Glutamatergic neuron (in vitro differentiated cells): ENCODE measurements at regions not wholly inside any gene's neighbourhood (a gene's known extent, or its start where the extent isn't known, plus 50 kb on each side); places are given as distances from the start of the nearest gene placed in this dataset.
A peak's percentile ranks its signal among the peaks of the same experiment; 100 is the strongest.

ENCODE experiments used
- DNase-seq: peaks from one replicate; pipeline ENCODE4 v3.0.0; 2022
- H3K27ac Mint-ChIP-seq: one replicate; pipeline ENCODE4 v1.8.0; 2020; ENCODE audit warnings: mild to moderate bottlenecking, mixed read lengths, inconsistent platforms; ENCODE audit not compliant: unreplicated experiment
- H3K27me3 Mint-ChIP-seq: one replicate; pipeline ENCODE4 v1.8.0; 2020; ENCODE audit warnings: mild to moderate bottlenecking, moderate library complexity, mixed read lengths, inconsistent platforms; ENCODE audit not compliant: unreplicated experiment
- H3K36me3 Mint-ChIP-seq: one replicate; pipeline ENCODE4 v1.8.0; 2020; ENCODE audit warnings: mild to moderate bottlenecking, mixed read lengths, inconsistent platforms; ENCODE audit not compliant: unreplicated experiment
- H3K4me1 Mint-ChIP-seq: one replicate; pipeline ENCODE4 v1.8.0; 2020; ENCODE audit warnings: mild to moderate bottlenecking, low read depth, mixed read lengths, inconsistent platforms; ENCODE audit not compliant: unreplicated experiment
- H3K4me3 Mint-ChIP-seq: one replicate; pipeline ENCODE4 v1.8.0; 2020; ENCODE audit warnings: mild to moderate bottlenecking, mixed read lengths, inconsistent platforms; ENCODE audit not compliant: unreplicated experiment
- H3K9me3 Mint-ChIP-seq: one replicate; pipeline ENCODE4 v1.8.0; 2020; ENCODE audit warnings: mild to moderate bottlenecking, moderate library complexity, mixed read lengths, inconsistent platforms; ENCODE audit not compliant: unreplicated experiment
- CTCF ChIP-seq: fragments of 200-600 bp; sonication (generic); IDR thresholded peaks from one replicate; pipeline ENCODE4 v1.5.0; 2021; ENCODE audit not compliant: partially characterized antibody, unreplicated experiment

GRCh38 chr10:71079761-71080380 is 132.5 kb upstream of the UNC5B start:
- H3K27ac Mint-ChIP-seq = no peak overlapping the region
- peaks cover 8% of the 10 kb centered on the region for H3K9me3 Mint-ChIP-seq
- H3K4me3 Mint-ChIP-seq = no peak overlapping the region
- H3K27me3 Mint-ChIP-seq = peaks cover 27% of the 10 kb centered on the region
- no peaks in the 10 kb centered on the region for H3K36me3 Mint-ChIP-seq
- no peak for DNase-seq
- H3K4me1 Mint-ChIP-seq = peaks cover 24% of the 10 kb centered on the region
- no peak for TF ChIP-seq CTCF

GRCh38 chr10:71080381-71081228 is 131.8 kb upstream of the UNC5B start:
- DNase-seq = peak; percentile 35
- H3K27ac Mint-ChIP-seq = peak overlapping the region; percentile 82
- peaks cover 8% of the 10 kb centered on the region for H3K9me3 Mint-ChIP-seq
- H3K4me3 Mint-ChIP-seq = peak overlapping the region; percentile 16
- peaks cover 18% of the 10 kb centered on the region for H3K4me1 Mint-ChIP-seq
- H3K27me3 Mint-ChIP-seq = peaks cover 25% of the 10 kb centered on the region
- no peaks in the 10 kb centered on the region for H3K36me3 Mint-ChIP-seq
- no peak for TF ChIP-seq CTCF

DNA sequence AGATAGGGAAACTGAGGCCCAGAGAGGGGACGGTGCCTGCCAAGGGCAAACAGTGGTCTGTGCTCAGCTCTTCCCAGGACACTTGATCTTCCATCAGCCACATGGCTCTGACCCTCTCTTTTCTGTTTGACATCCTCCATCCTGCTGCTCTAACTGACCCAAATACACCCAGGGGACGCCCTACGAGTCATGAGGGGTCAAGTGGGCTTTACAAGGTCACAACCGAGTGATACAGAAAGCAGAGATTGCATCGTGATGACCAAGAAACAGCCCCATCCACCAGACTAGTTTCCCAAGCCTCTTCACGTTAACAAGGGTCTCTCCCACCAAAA is 131.2 kb upstream of the UNC5B start:
- peak; percentile 61 for DNase-seq

GRCh38 chr10:71081912-71082311 is 130.5 kb upstream of the UNC5B start:
- Mint-ChIP-seq H3K27ac (no peak overlapping the region), H3K9me3 (peaks cover 8% of the 10 kb centered on the region), H3K4me3 (no peak overlapping the region), H3K36me3 (no peaks in the 10 kb centered on the region), H3K4me1 (peaks cover 9% of the 10 kb centered on the region), H3K27me3 (peaks cover 23% of the 10 kb centered on the region)
- DNase-seq = no peak
- TF ChIP-seq CTCF = no peak

More for the DNA sequence above, 131.2 kb upstream of the UNC5B start:
- TF ChIP-seq CTCF = no peak
- Mint-ChIP-seq H3K27ac (peak overlapping the region; percentile 77), H3K36me3 (no peaks in the 10 kb centered on the region), H3K4me3 (peak overlapping the region; percentile 65), H3K4me1 (peaks cover 14% of the 10 kb centered on the region), H3K9me3 (peaks cover 8% of the 10 kb centered on the region), H3K27me3 (peaks cover 26% of the 10 kb centered on the region)

GRCh38 chr10:71082960-71083715 is 129.2 kb upstream of the UNC5B start:
- H3K27ac Mint-ChIP-seq = no peak overlapping the region
- H3K4me1 Mint-ChIP-seq = peaks cover 9% of the 10 kb centered on the region
- H3K9me3 Mint-ChIP-seq = peaks cover 8% of the 10 kb centered on the region
- H3K36me3 Mint-ChIP-seq = no peaks in the 10 kb centered on the region
- no peak overlapping the region for H3K4me3 Mint-ChIP-seq
- DNase-seq = no peak
- peaks cover 19% of the 10 kb centered on the region for H3K27me3 Mint-ChIP-seq
- TF ChIP-seq CTCF = no peak
